Thyroid gland (tissue), 4 donors: ENCODE measurements at regions not wholly inside any gene's neighbourhood (a gene's known extent, or its start where the extent isn't known, plus 50 kb on each side); places are given as distances from the start of the nearest gene placed in this dataset.

Source experiments
- DNase-seq, 2 donors: peaks; one replicate each; pipeline ENCODE4 v3.0.0-alpha.2; 2019
- H3K27ac ChIP-seq, 3 donors: fragments of 200-600 bp; sonication (generic); 1 replicate in 2 of 3; 2 replicates in 1 of 3; pipeline ENCODE4 v1.5.1; 2016 to 2019; ENCODE audit warnings: mild to moderate bottlenecking in 1 of 3, moderate library complexity in 1 of 3
- H3K27me3 ChIP-seq: fragments of 200-600 bp; sonication (generic); one replicate; pipeline ENCODE4 v1.5.1; 2019
- H3K36me3 ChIP-seq, 2 donors: fragments of 200-600 bp; sonication (generic); one replicate each; pipeline ENCODE4 v1.5.1; 2016 to 2019
- H3K4me1 ChIP-seq, 2 donors: fragments of 200-600 bp; sonication (generic); one replicate each; pipeline ENCODE4 v1.5.1; 2017 to 2019
- H3K4me3 ChIP-seq, 3 donors: fragments of 200-600 bp; sonication (generic); replicated peaks in 1 of 3; 1 replicate in 2 of 3; 2 replicates in 1 of 3; pipeline ENCODE4 v1.5.1; 2016; ENCODE audit warnings: mild to moderate bottlenecking in 1 of 3
- H3K9me3 ChIP-seq: fragments of 200-600 bp; sonication (generic); one replicate; pipeline ENCODE4 v1.5.1; 2017
- POLR2A ChIP-seq, 2 donors: fragments of 450-650 bp; IDR thresholded peaks; one replicate each; pipeline ENCODE4 v1.6.1; 2017; ENCODE audit warnings: antibody characterized with exemption in 2 of 2, mild to moderate bottlenecking in 2 of 2, moderate library complexity in 1 of 2
- WGBS, 2 donors: methylation state at CpG; one replicate each; pipeline ENCODE4 v1.1.5; 2017; 5-methylcytosine and 5-hydroxymethylcytosine counted together
- intact Hi-C: fragments of 100-400 bp; cut with DNase I; formaldehyde crosslinking; loops from one replicate; pipeline ENCODE4 v1.15.1; 2023
- TF ChIP-seq, protein P1 (sequence below), 6 experiments: fragments of 200-600 bp in 3 of 6; fragments of 450-650 bp in 3 of 6; sonication (generic) in 3 of 6; IDR thresholded peaks; one replicate each; pipeline ENCODE4 v1.5.1; 2016 to 2019; ENCODE audit warnings: antibody characterized with exemption in 6 of 6, mild to moderate bottlenecking in 2 of 6, inconsistent platforms in 1 of 6, moderate library complexity in 1 of 6

DNA sequence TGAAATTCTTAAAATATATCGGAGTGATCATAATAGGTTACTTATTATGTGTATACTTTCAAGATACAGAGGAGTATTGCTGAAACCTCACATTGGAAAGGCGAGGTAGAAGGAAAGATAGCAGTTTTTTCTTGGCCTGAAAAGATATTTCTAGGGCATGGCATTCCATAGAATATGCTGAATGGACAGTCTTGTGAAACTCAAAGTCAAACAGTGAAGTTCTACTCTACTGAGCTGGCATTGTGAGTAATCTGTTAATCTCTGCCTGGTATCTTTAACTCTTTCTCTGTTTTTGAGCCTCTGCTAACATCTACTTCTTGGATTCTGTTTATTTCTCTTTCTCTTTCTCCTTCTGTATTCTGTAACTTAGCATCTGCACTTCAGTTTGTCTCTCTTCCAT, 176.3 kb upstream of the ZBTB20 start:
- Histone ChIP-seq H3K27ac (no peak overlapping the region), H3K9me3 (no peaks in the 10 kb centered on the region), H3K4me1 (no peaks in the 10 kb centered on the region), H3K4me3 (no peak overlapping the region), H3K27me3 (no peaks in the 10 kb centered on the region), H3K36me3 (no peaks in the 10 kb centered on the region)
- intact Hi-C loops: no loop called here
- 68 to 71% methylated on average over 2 of the region's 2 CpGs for WGBS, 2 donors
- DNase-seq: no peak
- TF ChIP-seq, protein P1, sequence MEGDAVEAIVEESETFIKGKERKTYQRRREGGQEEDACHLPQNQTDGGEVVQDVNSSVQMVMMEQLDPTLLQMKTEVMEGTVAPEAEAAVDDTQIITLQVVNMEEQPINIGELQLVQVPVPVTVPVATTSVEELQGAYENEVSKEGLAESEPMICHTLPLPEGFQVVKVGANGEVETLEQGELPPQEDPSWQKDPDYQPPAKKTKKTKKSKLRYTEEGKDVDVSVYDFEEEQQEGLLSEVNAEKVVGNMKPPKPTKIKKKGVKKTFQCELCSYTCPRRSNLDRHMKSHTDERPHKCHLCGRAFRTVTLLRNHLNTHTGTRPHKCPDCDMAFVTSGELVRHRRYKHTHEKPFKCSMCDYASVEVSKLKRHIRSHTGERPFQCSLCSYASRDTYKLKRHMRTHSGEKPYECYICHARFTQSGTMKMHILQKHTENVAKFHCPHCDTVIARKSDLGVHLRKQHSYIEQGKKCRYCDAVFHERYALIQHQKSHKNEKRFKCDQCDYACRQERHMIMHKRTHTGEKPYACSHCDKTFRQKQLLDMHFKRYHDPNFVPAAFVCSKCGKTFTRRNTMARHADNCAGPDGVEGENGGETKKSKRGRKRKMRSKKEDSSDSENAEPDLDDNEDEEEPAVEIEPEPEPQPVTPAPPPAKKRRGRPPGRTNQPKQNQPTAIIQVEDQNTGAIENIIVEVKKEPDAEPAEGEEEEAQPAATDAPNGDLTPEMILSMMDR (IDR thresholded peaks at IDR 0.05): no peak
- TF ChIP-seq POLR2A (IDR thresholded peaks at IDR 0.05): no peak

DNA sequence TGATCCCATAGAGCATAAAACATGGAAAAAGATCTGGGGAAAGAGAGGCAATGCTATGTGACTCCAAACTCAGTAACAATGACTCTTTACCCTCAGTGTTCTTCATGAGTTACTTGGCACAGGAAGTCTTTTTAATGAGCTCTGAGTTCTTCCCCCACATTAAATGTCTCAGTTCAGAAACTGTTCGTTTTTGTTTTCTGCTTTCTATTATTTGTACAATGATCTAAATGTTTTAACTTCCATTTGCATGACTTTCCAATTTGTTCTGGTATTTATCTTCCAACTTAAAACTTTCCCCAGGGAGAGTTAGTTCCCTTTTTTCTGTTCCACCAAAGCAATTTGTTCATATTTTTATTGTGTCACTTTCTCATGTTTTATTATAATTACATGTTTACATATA, 177.0 kb upstream of the ZBTB20 start:
- H3K27me3 ChIP-seq: no peaks in the 10 kb centered on the region
- H3K27ac ChIP-seq: no peak overlapping the region
- no peaks in the 10 kb centered on the region for H3K4me1 ChIP-seq
- no peak for DNase-seq
- H3K36me3 ChIP-seq: no peaks in the 10 kb centered on the region
- TF ChIP-seq, protein P1 (IDR thresholded peaks at IDR 0.05): no peak
- no peak for TF ChIP-seq POLR2A (IDR thresholded peaks at IDR 0.05)
- intact Hi-C loops: no loop called here
- 31 to 44% methylated on average over 1 of the region's 1 CpG for WGBS, 2 donors
- no peaks in the 10 kb centered on the region for H3K9me3 ChIP-seq
- no peak overlapping the region for H3K4me3 ChIP-seq

DNA sequence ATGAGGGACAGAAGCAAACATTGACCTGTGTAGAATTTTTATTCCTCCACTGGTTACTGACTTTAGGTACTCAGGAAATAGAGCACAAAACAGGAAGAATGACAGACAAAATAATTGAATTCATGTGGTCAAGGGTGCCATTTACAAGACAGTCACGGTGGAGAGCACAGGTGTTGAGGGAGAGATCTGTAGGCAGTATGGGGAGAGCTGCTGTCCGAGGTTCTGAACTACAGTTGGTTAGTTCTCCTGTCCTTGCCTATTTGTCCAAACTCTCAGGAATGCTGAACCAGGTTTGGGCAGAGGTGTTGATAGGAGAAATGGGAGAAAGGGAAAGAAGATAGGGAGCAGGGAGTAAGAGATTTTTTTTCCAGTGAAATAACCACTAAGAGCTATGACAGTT, 178.5 kb upstream of the ZBTB20 start:
- Histone ChIP-seq H3K36me3 (no peaks in the 10 kb centered on the region), H3K4me1 (no peaks in the 10 kb centered on the region), H3K9me3 (no peaks in the 10 kb centered on the region), H3K27me3 (no peaks in the 10 kb centered on the region), H3K4me3 (no peak overlapping the region), H3K27ac (no peak overlapping the region)
- 6 to 9% methylated on average over 2 of the region's 2 CpGs for WGBS, 2 donors
- intact Hi-C loops: no loop called here
- no peak for DNase-seq
- TF ChIP-seq, protein P1 (IDR thresholded peaks at IDR 0.05): no peak
- TF ChIP-seq POLR2A (IDR thresholded peaks at IDR 0.05): no peak

DNA sequence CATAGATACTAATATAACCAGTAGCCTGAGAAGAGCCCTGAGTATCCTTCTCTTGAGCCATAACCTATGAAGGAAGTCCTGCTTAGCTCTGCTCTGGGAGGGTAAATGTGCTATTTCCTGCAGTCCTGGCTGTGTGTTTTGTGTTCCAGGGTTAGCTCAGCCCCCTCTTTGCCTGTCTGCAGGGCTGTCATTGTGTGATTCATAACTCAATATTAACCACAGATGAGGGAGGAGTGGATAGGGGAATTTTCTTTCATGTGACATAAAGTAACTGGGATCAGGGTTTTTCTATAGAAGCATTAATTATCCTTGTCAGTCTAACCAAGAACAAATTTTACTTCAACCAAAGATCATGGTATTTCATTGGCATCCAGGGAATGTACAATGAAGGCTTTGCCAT, 183.3 kb upstream of the ZBTB20 start:
- intact Hi-C loops: no loop called here
- TF ChIP-seq, protein P1 (IDR thresholded peaks at IDR 0.05): no peak
- no peak for TF ChIP-seq POLR2A (IDR thresholded peaks at IDR 0.05)
- Histone ChIP-seq H3K27me3 (no peaks in the 10 kb centered on the region), H3K4me1 (no peaks in the 10 kb centered on the region), H3K36me3 (no peaks in the 10 kb centered on the region), H3K4me3 (no peak overlapping the region), H3K9me3 (no peaks in the 10 kb centered on the region), H3K27ac (no peak overlapping the region)
- no peak for DNase-seq

DNA sequence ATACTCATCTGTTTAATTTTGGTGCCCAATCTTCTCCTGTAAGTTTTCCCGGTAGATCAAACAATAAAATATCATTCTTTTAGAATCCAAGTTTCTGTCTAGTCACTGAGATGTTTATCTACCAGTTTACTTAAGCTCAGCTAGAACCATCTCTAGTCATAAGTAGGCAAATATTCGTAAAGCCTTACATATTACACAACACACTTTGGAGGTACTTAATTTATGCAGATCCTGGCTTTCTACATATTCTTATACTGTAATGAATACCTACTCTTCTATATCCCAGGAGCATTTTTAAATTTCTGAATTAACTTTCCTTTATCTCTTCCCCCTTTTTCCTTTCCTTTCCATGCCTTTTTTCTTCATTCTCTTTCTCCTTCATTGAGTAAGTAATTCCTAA, 185.9 kb upstream of the ZBTB20 start:
- Histone ChIP-seq H3K27ac (no peak overlapping the region), H3K9me3 (no peaks in the 10 kb centered on the region), H3K36me3 (no peaks in the 10 kb centered on the region), H3K4me3 (no peak overlapping the region), H3K4me1 (no peaks in the 10 kb centered on the region), H3K27me3 (no peaks in the 10 kb centered on the region)
- TF ChIP-seq POLR2A (IDR thresholded peaks at IDR 0.05): no peak
- TF ChIP-seq, protein P1 (IDR thresholded peaks at IDR 0.05): no peak
- no peak for DNase-seq
- 87 to 89% methylated on average over 2 of the region's 2 CpGs for WGBS, 2 donors
- intact Hi-C loops: no loop called here
